Endodermal cell (in vitro differentiated cells): ENCODE measurements at regions not wholly inside any gene's neighbourhood (a gene's known extent, or its start where the extent isn't known, plus 50 kb on each side); places are given as distances from the start of the nearest gene placed in this dataset.

Experiments
- DNase-seq: peaks from one replicate; pipeline ENCODE4 v3.0.0-alpha.2; 2017
- H3K27ac ChIP-seq: 2 replicates; pipeline ENCODE4 v1.5.1; 2013; ENCODE audit warnings: mild to moderate bottlenecking, low read depth, low read length, moderate library complexity
- H3K27me3 ChIP-seq: 2 replicates; pipeline ENCODE4 v1.6.1; 2013; ENCODE audit warnings: mild to moderate bottlenecking, low read length, moderate library complexity; ENCODE audit not compliant: insufficient read depth, control insufficient read depth, poor library complexity, severe bottlenecking
- H3K36me3 ChIP-seq: 2 replicates; pipeline ENCODE4 v1.7.0; 2013; ENCODE audit warnings: mild to moderate bottlenecking, low read length, moderate library complexity; ENCODE audit not compliant: control insufficient read depth, insufficient read depth
- H3K4me1 ChIP-seq: one replicate; pipeline ENCODE4 v1.7.0; 2013; ENCODE audit warnings: low read length; ENCODE audit not compliant: control insufficient read depth, insufficient read depth
- H3K4me3 ChIP-seq: 2 replicates; pipeline ENCODE4 v1.5.1; 2013; ENCODE audit warnings: mild to moderate bottlenecking, low read length, moderate library complexity
- H3K9ac ChIP-seq: 2 replicates; pipeline ENCODE4 v1.6.1; 2013; ENCODE audit warnings: mild to moderate bottlenecking, low read length, moderate library complexity; ENCODE audit not compliant: poor library complexity, severe bottlenecking; ENCODE audit errors: extremely low read depth
- H3K9me3 ChIP-seq: 2 replicates; pipeline ENCODE4 v1.6.1; 2013; ENCODE audit warnings: mild to moderate bottlenecking, low read length, moderate library complexity; ENCODE audit not compliant: control insufficient read depth
- H3K27ac Mint-ChIP-seq: 2 replicates; pipeline ENCODE4 v1.8.0; 2020; ENCODE audit warnings: mixed read lengths
- H3K27me3 Mint-ChIP-seq: 2 replicates; pipeline ENCODE4 v1.8.0; 2021; ENCODE audit warnings: mild to moderate bottlenecking, mixed read lengths; ENCODE audit not compliant: insufficient read depth
- H3K36me3 Mint-ChIP-seq: 2 replicates; pipeline ENCODE4 v1.8.0; 2020; ENCODE audit warnings: low read depth, mixed read lengths
- H3K4me1 Mint-ChIP-seq: 2 replicates; pipeline ENCODE4 v1.8.0; 2020; ENCODE audit warnings: mixed read lengths
- H3K4me3 Mint-ChIP-seq: 2 replicates; pipeline ENCODE4 v1.8.0; 2020; ENCODE audit warnings: mild to moderate bottlenecking, moderate library complexity, mixed read lengths
- H3K9me3 Mint-ChIP-seq: 2 replicates; pipeline ENCODE4 v1.8.0; 2020; ENCODE audit warnings: mild to moderate bottlenecking, mixed read lengths
- CTCF ChIP-seq: fragments of 200-600 bp; sonication (generic); conservative IDR thresholded peaks from 2 replicates; pipeline ENCODE4 v1.5.0; 2021; ENCODE audit warnings: antibody characterized with exemption, mild to moderate bottlenecking
- WGBS, 2 experiments: methylation state at CpG; one replicate each; pipeline versions ENCODE4 v1.1.5 to v1.1.7; 2013; ENCODE audit warnings: missing lambda C conversion rate in 2 of 2, mixed read lengths in 1 of 2; ENCODE audit not compliant: insufficient coverage in 1 of 2, insufficient read length in 1 of 2; 5-methylcytosine and 5-hydroxymethylcytosine counted together

GRCh38 chr12:91574975-91575374, 392.4 kb upstream of the DCN start:
- no peaks in the 10 kb centered on the region for H3K27me3 Mint-ChIP-seq
- H3K27me3 ChIP-seq = no peaks in the 10 kb centered on the region
- DNase-seq = no peak
- TF ChIP-seq CTCF = no peak
- H3K27ac ChIP-seq = no peak overlapping the region
- H3K9me3 ChIP-seq = no peaks in the 10 kb centered on the region
- H3K9me3 Mint-ChIP-seq = no peaks in the 10 kb centered on the region
- H3K4me3 Mint-ChIP-seq = no peak overlapping the region
- H3K4me1 Mint-ChIP-seq = peaks cover 8% of the 10 kb centered on the region
- H3K36me3 ChIP-seq = no peaks in the 10 kb centered on the region
- 95 to 100% methylated on average over 3 to 4 of the region's 4 CpGs for WGBS, 2 experiments
- H3K4me3 ChIP-seq = no peak overlapping the region
- H3K36me3 Mint-ChIP-seq = no peaks in the 10 kb centered on the region
- no peak overlapping the region for H3K27ac Mint-ChIP-seq
- no peaks in the 10 kb centered on the region for H3K4me1 ChIP-seq
- H3K9ac ChIP-seq = no peak overlapping the region

- DNase-seq = no peak
- Histone ChIP-seq H3K27me3 (no peaks in the 10 kb centered on the region), H3K27ac (no peak overlapping the region), H3K4me1 (no peaks in the 10 kb centered on the region), H3K36me3 (no peaks in the 10 kb centered on the region), H3K9me3 (no peaks in the 10 kb centered on the region), H3K9ac (no peak overlapping the region), H3K4me3 (no peak overlapping the region)
- WGBS, 2 experiments = 80 to 88% methylated on average over 1 of the region's 1 CpG
- Mint-ChIP-seq H3K27me3 (no peaks in the 10 kb centered on the region), H3K36me3 (no peaks in the 10 kb centered on the region), H3K4me1 (peaks cover 8% of the 10 kb centered on the region), H3K4me3 (no peak overlapping the region), H3K27ac (no peak overlapping the region), H3K9me3 (no peaks in the 10 kb centered on the region)
- TF ChIP-seq CTCF = no peak
Measured at GRCh38 chr12:91574391-91574790, 391.8 kb upstream of the DCN start.

- Mint-ChIP-seq H3K9me3 (no peaks in the 10 kb centered on the region), H3K27ac (no peak overlapping the region), H3K27me3 (no peaks in the 10 kb centered on the region), H3K4me1 (peaks cover 5% of the 10 kb centered on the region), H3K4me3 (no peak overlapping the region), H3K36me3 (no peaks in the 10 kb centered on the region)
- Histone ChIP-seq H3K4me3 (no peak overlapping the region), H3K9me3 (no peaks in the 10 kb centered on the region), H3K9ac (no peak overlapping the region), H3K27ac (no peak overlapping the region), H3K36me3 (no peaks in the 10 kb centered on the region), H3K4me1 (no peaks in the 10 kb centered on the region), H3K27me3 (no peaks in the 10 kb centered on the region)
- no peak for TF ChIP-seq CTCF
- 97 to 100% methylated on average over 2 of the region's 3 CpGs for WGBS, 2 experiments
- DNase-seq = no peak
Measured at GRCh38 chr12:91572869-91573268, 390.3 kb upstream of the DCN start.
